GM12878 (cell line): ENCODE measurements at regions not wholly inside any gene's neighbourhood (a gene's known extent, or its start where the extent isn't known, plus 50 kb on each side); places are given as distances from the start of the nearest gene placed in this dataset.

Experiments used
- ATAC-seq: fragments of 200-7000 bp; cut with Tn5 transposase; 3 replicates; pipeline ENCODE4 v1.9.1; 2020; ENCODE audit warnings: mild to moderate bottlenecking, moderate library complexity
- BruUV-seq: library from RNA; stranded (reverse); fragments of 400-500 nt; replicated peaks from 2 replicates; lab custom pipeline; 2021; lab: Mats Ljungman, UMichigan
- CTCF ChIA-PET: fragments of 300-600 bp; sonication (Branson Sonifier 250); formaldehyde crosslinking; extraction: SDS; loops from one replicate; lab custom pipeline; 2021; ENCODE audit warnings: inconsistent platforms; lab: Yijun Ruan, JAX
- POLR2A ChIA-PET: fragments of 350-600 bp; formaldehyde crosslinking; extraction: SDS; loops from one replicate; lab custom pipeline; 2021; ENCODE audit warnings: inconsistent platforms; lab: Charles Lee
- RAD21 ChIA-PET: fragments of 300-600 bp; sonication (Branson Sonifier 250); formaldehyde crosslinking; loops from one replicate; lab custom pipeline; 2023; ENCODE audit warnings: antibody characterized with exemption; ENCODE audit not compliant: unreplicated experiment; lab: Charles Lee
- SMC1A ChIA-PET: fragments of 300-600 bp; sonication (Branson Sonifier 250); formaldehyde crosslinking; loops from one replicate; lab custom pipeline; 2023; ENCODE audit not compliant: unreplicated experiment, uncharacterized antibody; lab: Charles Lee
- DNase-seq: peaks from one replicate; pipeline ENCODE4 v3.0.0-alpha.2; 2011; ENCODE audit warnings: low read depth, low spot score
- FAIRE-seq: peaks from 3 replicates; lab custom pipeline; 2011; peaks lifted over from hg19 to GRCh38; lab: Jason Lieb, UNC
- H2AFZ ChIP-seq: 2 replicates; pipeline ENCODE4 v1.6.0; 2011; ENCODE audit warnings: low read depth, low read length, control low read depth; ENCODE audit not compliant: control insufficient read depth
- H3K27ac ChIP-seq: 2 replicates; pipeline ENCODE4 v1.5.1; 2011; ENCODE audit warnings: control low read depth; ENCODE audit not compliant: control insufficient read depth, insufficient read depth
- H3K27me3 ChIP-seq, 2 experiments: replicated peaks in 1 of 2; 2 replicates each; pipeline versions ENCODE4 v1.6.0 to v1.6.1; 2011; ENCODE audit warnings: low read length in 1 of 2; ENCODE audit not compliant: control insufficient read depth in 2 of 2, insufficient read depth in 2 of 2
- H3K36me3 ChIP-seq, 2 experiments: 2 replicates each; pipeline ENCODE4 v1.5.1; 2011; ENCODE audit warnings: low read length in 1 of 2; ENCODE audit not compliant: control insufficient read depth in 2 of 2, insufficient read depth in 2 of 2
- H3K4me1 ChIP-seq: 2 replicates; pipeline ENCODE4 v1.6.1; 2011; ENCODE audit warnings: mild to moderate bottlenecking, low read length, moderate library complexity, mixed read lengths; ENCODE audit not compliant: control insufficient read depth, insufficient read depth
- H3K4me2 ChIP-seq: 2 replicates; pipeline ENCODE4 v1.6.0; 2011; ENCODE audit warnings: control low read depth; ENCODE audit not compliant: control insufficient read depth, insufficient read depth
- H3K4me3 ChIP-seq: fragments of 200-600 bp; sonication (generic); 2 replicates; pipeline ENCODE4 v1.5.1; 2016
- H3K79me2 ChIP-seq: 2 replicates; pipeline ENCODE4 v1.6.0; 2011; ENCODE audit warnings: low read length; ENCODE audit not compliant: control insufficient read depth, insufficient read depth
- H3K9ac ChIP-seq: 2 replicates; pipeline ENCODE4 v1.8.0; 2011; ENCODE audit warnings: low read length, control low read depth, mixed read lengths; ENCODE audit not compliant: control insufficient read depth, insufficient read depth
- H3K9me3 ChIP-seq: replicated peaks from 3 replicates; pipeline ENCODE4 v1.5.1; 2011; ENCODE audit warnings: mild to moderate bottlenecking, low read length; ENCODE audit not compliant: control insufficient read depth, insufficient read depth
- H4K20me1 ChIP-seq: 2 replicates; pipeline ENCODE4 v1.6.0; 2011; ENCODE audit not compliant: control insufficient read depth, insufficient read depth
- CREB1 ChIP-seq: IDR thresholded peaks from 2 replicates; pipeline ENCODE4 v1.6.1; 2012; ENCODE audit warnings: low read depth, mild to moderate bottlenecking, inconsistent platforms
- HDAC2 ChIP-seq: fragments of 200-600 bp; sonication (generic); IDR thresholded peaks from 2 replicates; pipeline ENCODE4 v1.6.1; 2017
- HDGF ChIP-seq: fragments of 450-650 bp; IDR thresholded peaks from 2 replicates; pipeline ENCODE4 v1.6.1; 2016; ENCODE audit warnings: antibody characterized with exemption
- JUNB ChIP-seq: IDR thresholded peaks from 2 replicates; pipeline ENCODE4 v1.6.1; 2016; ENCODE audit warnings: antibody characterized with exemption, mild to moderate bottlenecking
- NBN ChIP-seq: fragments of 450-650 bp; IDR thresholded peaks from 2 replicates; pipeline ENCODE4 v1.6.1; 2016
- NFYB ChIP-seq: IDR thresholded peaks from 2 replicates; pipeline ENCODE4 v1.6.1; 2011; ENCODE audit warnings: low read depth, mild to moderate bottlenecking, low read length, improper control_type of control experiment, moderate library complexity; ENCODE audit not compliant: insufficient read depth
- NR2C2 ChIP-seq: IDR thresholded peaks from 2 replicates; pipeline ENCODE4 v1.6.1; 2011; ENCODE audit warnings: borderline replicate concordance, low read depth; ENCODE audit not compliant: control insufficient read depth, insufficient read length
- PAX5 ChIP-seq: IDR thresholded peaks from 2 replicates; pipeline ENCODE4 v1.6.1; 2011; ENCODE audit warnings: low read depth, low read length, borderline replicate concordance
- POLR2A ChIP-seq: IDR thresholded peaks from 2 replicates; pipeline ENCODE4 v1.6.1; 2011; ENCODE audit warnings: low read depth, mild to moderate bottlenecking, low read length
- RAD51 ChIP-seq: fragments of 450-650 bp; IDR thresholded peaks from 2 replicates; pipeline ENCODE4 v1.6.1; 2016; ENCODE audit warnings: moderate library complexity, mild to moderate bottlenecking, inconsistent platforms
- RBBP5 ChIP-seq: fragments of 200-600 bp; sonication (generic); conservative IDR thresholded peaks from 2 replicates; pipeline ENCODE4 v1.6.1; 2016
- RELA ChIP-seq: fragments of 450-650 bp; IDR thresholded peaks from 2 replicates; pipeline ENCODE4 v1.8.0; 2014; ENCODE audit warnings: borderline replicate concordance; ENCODE audit not compliant: partially characterized antibody
- RFX5 ChIP-seq: IDR thresholded peaks from 2 replicates; pipeline ENCODE4 v1.6.1; 2011; ENCODE audit warnings: low read depth, low read length, improper control_type of control experiment
- SMAD5 ChIP-seq: IDR thresholded peaks from 2 replicates; pipeline ENCODE4 v1.6.1; 2016; ENCODE audit warnings: antibody characterized with exemption, low read depth
- TCF12 ChIP-seq: IDR thresholded peaks from 2 replicates; pipeline ENCODE4 v1.6.1; 2011; ENCODE audit warnings: low read depth, mild to moderate bottlenecking, low read length
- ZNF384 ChIP-seq: IDR thresholded peaks from 2 replicates; pipeline ENCODE4 v1.6.1; 2012; ENCODE audit warnings: low read depth, mild to moderate bottlenecking, low read length, improper control_type of control experiment, borderline replicate concordance
- ZSCAN29 ChIP-seq: fragments of 450-650 bp; IDR thresholded peaks from 2 replicates; pipeline ENCODE4 v1.6.1; 2017; ENCODE audit warnings: mild to moderate bottlenecking, moderate library complexity
- ZZZ3 ChIP-seq: IDR thresholded peaks from 2 replicates; pipeline ENCODE4 v1.6.1; 2011; ENCODE audit warnings: low read depth; ENCODE audit not compliant: control insufficient read depth, insufficient read length
- WGBS: methylation state at CpG from one replicate; pipeline ENCODE4 v1.1.6; 2016; ENCODE audit warnings: low lambda C conversion rate; ENCODE audit not compliant: insufficient replicate concordance, insufficient coverage; ENCODE audit errors: missing lambda C conversion rate; 5-methylcytosine and 5-hydroxymethylcytosine counted together
- in situ Hi-C: fragments of 300-500 bp; cut with MboI; formaldehyde crosslinking; loops from 9 replicates; pipeline ENCODE4 v1.14.3; 2018; ENCODE audit warnings: mixed read lengths
- intact Hi-C: fragments of 100-400 bp; cut with micrococcal nuclease; formaldehyde crosslinking; loops from one replicate; pipeline ENCODE4 v1.14.2; 2022; ENCODE audit not compliant: unreplicated experiment
- TF ChIP-seq, protein P1 (sequence below): fragments of 450-650 bp; formaldehyde crosslinking; IDR thresholded peaks from 2 replicates; pipeline ENCODE4 v1.4.0; 2020; ENCODE audit warnings: mild to moderate bottlenecking, moderate library complexity

GRCh38 chr5:9863486-9863885, 233.3 kb upstream of the TAS2R1 start:
- in situ Hi-C loops, result no loop called here
- no peak for DNase-seq

DNA sequence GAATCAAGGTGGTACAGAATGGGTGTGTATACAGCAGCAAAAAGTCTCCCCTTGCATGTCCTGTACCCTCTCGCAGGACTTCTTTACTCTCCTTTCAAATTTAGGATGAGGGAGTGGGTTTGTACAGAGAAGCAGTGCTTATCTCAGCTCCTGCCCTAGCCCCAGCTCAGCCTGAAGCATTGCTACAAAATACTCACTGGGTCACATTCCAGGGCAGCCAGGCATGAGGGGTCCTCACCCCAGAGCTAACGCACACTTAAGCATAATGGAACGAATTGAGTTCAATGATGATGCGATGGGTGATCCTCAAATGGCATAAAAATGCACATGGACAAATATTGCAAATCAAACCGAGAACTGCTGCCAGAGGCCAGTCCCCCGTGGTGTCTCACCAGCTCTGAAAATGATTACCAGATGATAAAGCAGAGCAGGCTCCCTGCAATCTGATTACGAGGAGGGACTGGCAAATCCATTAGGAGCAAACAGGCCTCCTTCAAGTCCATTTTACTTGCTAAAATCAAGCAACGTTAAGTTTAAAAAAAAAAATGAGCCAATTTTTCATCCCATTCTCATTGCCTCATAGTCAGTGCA, 231.6 kb upstream of the TAS2R1 start:
- Histone ChIP-seq H3K9ac (no peak overlapping the region), H3K4me3 (no peak overlapping the region), H3K27ac (no peak overlapping the region), H2AFZ (no peak overlapping the region), H3K4me1 (no peaks in the 10 kb centered on the region), H4K20me1 (no peaks in the 10 kb centered on the region), H3K79me2 (no peaks in the 10 kb centered on the region), H3K4me2 (no peak overlapping the region), H3K9me3 (no peaks in the 10 kb centered on the region; the same call in 2 of the 3 replicates), H3K36me3 (no peaks in the 10 kb centered on the region), H3K27me3 (no peaks in the 10 kb centered on the region)
- BruUV-seq, result no TSS peak
- SMC1A ChIA-PET, result interaction anchor here (0.6 kb wide), 1 partner anchor 32 kb away, joined by 3 read pairs; no protein-coding TSS in a partner anchor
- no peak for ATAC-seq
- intact Hi-C loops (no loop called here), in situ Hi-C loops (no loop called here)
- TF ChIP-seq CREB1, result no peak
- TF ChIP-seq ZSCAN29, result no peak
- TF ChIP-seq ZNF384, result no peak
- no peak for TF ChIP-seq RAD51
- TF ChIP-seq NBN, result no peak
- no peak for TF ChIP-seq NFYB
- no peak for TF ChIP-seq PAX5
- no peak for TF ChIP-seq JUNB
- TF ChIP-seq, protein P1, sequence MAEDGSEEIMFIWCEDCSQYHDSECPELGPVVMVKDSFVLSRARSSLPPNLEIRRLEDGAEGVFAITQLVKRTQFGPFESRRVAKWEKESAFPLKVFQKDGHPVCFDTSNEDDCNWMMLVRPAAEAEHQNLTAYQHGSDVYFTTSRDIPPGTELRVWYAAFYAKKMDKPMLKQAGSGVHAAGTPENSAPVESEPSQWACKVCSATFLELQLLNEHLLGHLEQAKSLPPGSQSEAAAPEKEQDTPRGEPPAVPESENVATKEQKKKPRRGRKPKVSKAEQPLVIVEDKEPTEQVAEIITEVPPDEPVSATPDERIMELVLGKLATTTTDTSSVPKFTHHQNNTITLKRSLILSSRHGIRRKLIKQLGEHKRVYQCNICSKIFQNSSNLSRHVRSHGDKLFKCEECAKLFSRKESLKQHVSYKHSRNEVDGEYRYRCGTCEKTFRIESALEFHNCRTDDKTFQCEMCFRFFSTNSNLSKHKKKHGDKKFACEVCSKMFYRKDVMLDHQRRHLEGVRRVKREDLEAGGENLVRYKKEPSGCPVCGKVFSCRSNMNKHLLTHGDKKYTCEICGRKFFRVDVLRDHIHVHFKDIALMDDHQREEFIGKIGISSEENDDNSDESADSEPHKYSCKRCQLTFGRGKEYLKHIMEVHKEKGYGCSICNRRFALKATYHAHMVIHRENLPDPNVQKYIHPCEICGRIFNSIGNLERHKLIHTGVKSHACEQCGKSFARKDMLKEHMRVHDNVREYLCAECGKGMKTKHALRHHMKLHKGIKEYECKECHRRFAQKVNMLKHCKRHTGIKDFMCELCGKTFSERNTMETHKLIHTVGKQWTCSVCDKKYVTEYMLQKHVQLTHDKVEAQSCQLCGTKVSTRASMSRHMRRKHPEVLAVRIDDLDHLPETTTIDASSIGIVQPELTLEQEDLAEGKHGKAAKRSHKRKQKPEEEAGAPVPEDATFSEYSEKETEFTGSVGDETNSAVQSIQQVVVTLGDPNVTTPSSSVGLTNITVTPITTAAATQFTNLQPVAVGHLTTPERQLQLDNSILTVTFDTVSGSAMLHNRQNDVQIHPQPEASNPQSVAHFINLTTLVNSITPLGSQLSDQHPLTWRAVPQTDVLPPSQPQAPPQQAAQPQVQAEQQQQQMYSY, result no peak
- TF ChIP-seq HDAC2, result no peak
- no peak for TF ChIP-seq TCF12
- no peak for TF ChIP-seq HDGF
- DNase-seq, result no peak
- POLR2A ChIA-PET, result no interaction called here
- RAD21 ChIA-PET, result no interaction called here
- WGBS, result 47% methylated on average over 8 of the region's 8 CpGs
- CTCF ChIA-PET, result no interaction called here
- FAIRE-seq, result no peak

More at GRCh38 chr5:9863486-9863885, 233.3 kb upstream of the TAS2R1 start:
- TF ChIP-seq RELA, result no peak
- no peak for TF ChIP-seq RFX5
- TF ChIP-seq RBBP5, result no peak
- TF ChIP-seq ZZZ3, result no peak
- TF ChIP-seq POLR2A, result no peak
- TF ChIP-seq SMAD5, result no peak
- TF ChIP-seq NR2C2, result no peak
- POLR2A ChIA-PET, result no interaction called here
- no TSS peak for BruUV-seq
- H3K27ac ChIP-seq, result no peak overlapping the region
- no peaks in the 10 kb centered on the region; the same call in 2 of the 3 replicates for H3K9me3 ChIP-seq
- no peaks in the 10 kb centered on the region for H3K36me3 ChIP-seq
- H3K27me3 ChIP-seq, result no peaks in the 10 kb centered on the region
- H3K4me1 ChIP-seq, result no peaks in the 10 kb centered on the region
- WGBS, result 39% methylated on average over 6 of the region's 6 CpGs
- CTCF ChIA-PET, result no interaction called here
- H3K9ac ChIP-seq, result no peak overlapping the region
- H3K4me3 ChIP-seq, result no peak overlapping the region
- RAD21 ChIA-PET, result no interaction called here
- H2AFZ ChIP-seq, result no peak overlapping the region
- H3K79me2 ChIP-seq, result no peaks in the 10 kb centered on the region
- SMC1A ChIA-PET, result no interaction called here
- no peak overlapping the region for H3K4me2 ChIP-seq
- FAIRE-seq, result no peak
- H4K20me1 ChIP-seq, result no peaks in the 10 kb centered on the region
- no peak for ATAC-seq
- intact Hi-C loops, result no loop called here
